WTC11 (cell line): ENCODE measurements at regions not wholly inside any gene's neighbourhood (a gene's known extent, or its start where the extent isn't known, plus 50 kb on each side); places are given as distances from the start of the nearest gene placed in this dataset.
A peak's percentile ranks its signal among the peaks of the same experiment; 100 is the strongest.

Source experiments
- ATAC-seq: fragments of 200-7000 bp; cut with Tn5 transposase; 2 replicates; pipeline ENCODE4 v1.10.0; 2021; ENCODE audit warnings: mild to moderate bottlenecking, moderate library complexity
- CTCF ChIA-PET: fragments of 300-600 bp; sonication (Branson Sonifier 250); formaldehyde crosslinking; loops from one replicate; lab custom pipeline; 2021; ENCODE audit warnings: antibody characterized with exemption; lab: Charles Lee
- POLR2A ChIA-PET: fragments of 350-600 bp; sonication (Branson Sonifier 250); formaldehyde crosslinking; loops from one replicate; lab custom pipeline; 2021; ENCODE audit warnings: antibody characterized with exemption; lab: Charles Lee
- DNase-seq: peaks from one replicate; pipeline ENCODE4 v3.0.0; 2021; ENCODE audit warnings: low spot score
- H3K27ac Mint-ChIP-seq: 2 replicates; pipeline ENCODE4 v1.8.0; 2021; ENCODE audit warnings: mixed read lengths
- H3K27me3 Mint-ChIP-seq: 2 replicates; pipeline ENCODE4 v1.8.0; 2021; ENCODE audit warnings: low read depth, mild to moderate bottlenecking, moderate library complexity, mixed read lengths
- H3K36me3 Mint-ChIP-seq: 2 replicates; pipeline ENCODE4 v1.8.0; 2021; ENCODE audit warnings: mixed read lengths
- H3K4me1 Mint-ChIP-seq: 2 replicates; pipeline ENCODE4 v1.8.0; 2022; ENCODE audit warnings: mixed read lengths
- H3K4me3 Mint-ChIP-seq: 2 replicates; pipeline ENCODE4 v1.8.0; 2021; ENCODE audit warnings: mild to moderate bottlenecking, moderate library complexity, mixed read lengths
- H3K9me3 Mint-ChIP-seq: 2 replicates; pipeline ENCODE4 v1.8.0; 2021; ENCODE audit warnings: mixed read lengths
- AR ChIP-seq: fragments of 250-450 bp; sonication (Bioruptor Pico); IDR thresholded peaks from 2 replicates; pipeline ENCODE4 v1.9.0; 2021; ENCODE audit warnings: mild to moderate bottlenecking
- FOXK1 ChIP-seq: sonication (generic); formaldehyde crosslinking; IDR thresholded peaks from 2 replicates; pipeline ENCODE4 v1.8.0; 2022; ENCODE audit warnings: mild to moderate bottlenecking, moderate library complexity, missing genetic modification reagents
- HMGA2 ChIP-seq: fragments of 250-450 bp; sonication (Bioruptor Pico); IDR thresholded peaks from 2 replicates; pipeline ENCODE4 v1.4.0; 2021; ENCODE audit warnings: mild to moderate bottlenecking, moderate library complexity
- HMGXB4 ChIP-seq: sonication (generic); formaldehyde crosslinking; IDR thresholded peaks from 2 replicates; pipeline ENCODE4 v1.8.1; 2023; ENCODE audit warnings: mild to moderate bottlenecking, moderate library complexity, missing genetic modification reagents
- MAX ChIP-seq: sonication (generic); formaldehyde crosslinking; IDR thresholded peaks from 2 replicates; pipeline ENCODE4 v1.8.0; 2022; ENCODE audit warnings: mild to moderate bottlenecking, missing genetic modification reagents
- RELA ChIP-seq: sonication (generic); formaldehyde crosslinking; IDR thresholded peaks from 2 replicates; pipeline ENCODE4 v1.8.1; 2022; ENCODE audit warnings: missing genetic modification reagents, mild to moderate bottlenecking, borderline replicate concordance
- RORB ChIP-seq: fragments of 250-450 bp; sonication (Bioruptor Pico); IDR thresholded peaks from 2 replicates; pipeline ENCODE4 v1.9.0; 2021; ENCODE audit warnings: mild to moderate bottlenecking
- SMAD4 ChIP-seq: sonication (generic); formaldehyde crosslinking; IDR thresholded peaks from 2 replicates; pipeline ENCODE4 v1.8.0; 2022; ENCODE audit warnings: mild to moderate bottlenecking, missing genetic modification reagents
- USF1 ChIP-seq: sonication (generic); formaldehyde crosslinking; IDR thresholded peaks from 2 replicates; pipeline ENCODE4 v1.8.0; 2022; ENCODE audit warnings: mild to moderate bottlenecking, missing genetic modification reagents
- ZNF138 ChIP-seq: sonication (generic); formaldehyde crosslinking; conservative IDR thresholded peaks from 2 replicates; pipeline ENCODE4 v1.8.1; 2022; ENCODE audit warnings: mild to moderate bottlenecking, moderate library complexity, missing genetic modification reagents
- ZNF219 ChIP-seq: sonication (generic); formaldehyde crosslinking; IDR thresholded peaks from 2 replicates; pipeline ENCODE4 v1.8.0; 2023; ENCODE audit warnings: missing genetic modification reagents, mild to moderate bottlenecking, borderline replicate concordance
- ZNF532 ChIP-seq: fragments of 250-450 bp; sonication (Bioruptor Pico); IDR thresholded peaks from 2 replicates; pipeline ENCODE4 v1.9.0; 2021; ENCODE audit warnings: mild to moderate bottlenecking, borderline replicate concordance
- ZSCAN18 ChIP-seq: fragments of 250-450 bp; sonication (Bioruptor Pico); IDR thresholded peaks from 2 replicates; pipeline ENCODE4 v2.1.2; 2022; ENCODE audit warnings: mild to moderate bottlenecking, moderate library complexity

GRCh38 chr9:93869863-93870262 is 85.3 kb downstream of the BARX1 start (continued):
- TF ChIP-seq ZSCAN18 (CRISPR knock-in tag) (no peak), HMGA2 (no peak), ZNF138 (CRISPR knock-in tag) (no peak), USF1 (CRISPR knock-in tag) (no peak), ZNF532 (CRISPR knock-in tag) (no peak), RELA (CRISPR knock-in tag) (no peak), MAX (CRISPR knock-in tag) (no peak), SMAD4 (CRISPR knock-in tag) (no peak)

- TF ChIP-seq FOXK1 (CRISPR knock-in tag) (no peak), ZNF219 (CRISPR knock-in tag) (no peak)
- ChIA-PET CTCF (interaction anchor here (1.4 kb wide), 1 partner anchor 41 kb away, joined by 7 read pairs; no protein-coding TSS in a partner anchor), POLR2A (no interaction called here)
- Mint-ChIP-seq H3K4me3 (no peak overlapping the region), H3K9me3 (peaks cover 15% of the 10 kb centered on the region), H3K27ac (peak overlapping the region; percentile 51; the same call in 1 of the 2 replicates), H3K4me1 (peaks cover 18% of the 10 kb centered on the region), H3K36me3 (peaks cover 10% of the 10 kb centered on the region), H3K27me3 (no peaks in the 10 kb centered on the region; the same call in 1 of the 2 replicates)
- ATAC-seq, result no peak
- DNase-seq, result no peak
Measured at GRCh38 chr9:93869088-93869487, 86.1 kb downstream of the BARX1 start.

- H3K4me3 Mint-ChIP-seq, result no peak overlapping the region
- POLR2A ChIA-PET, result no interaction called here
- CTCF ChIA-PET, result interaction anchor here (1.4 kb wide), 1 partner anchor 38 kb away, joined by 4 read pairs; no protein-coding TSS in a partner anchor
- no peak overlapping the region for H3K27ac Mint-ChIP-seq
- H3K27me3 Mint-ChIP-seq, result no peaks in the 10 kb centered on the region
- DNase-seq (no peak), ATAC-seq (no peak)
- TF ChIP-seq HMGXB4, result no peak
- TF ChIP-seq RORB (CRISPR knock-in tag), result no peak
- TF ChIP-seq AR (CRISPR knock-in tag), result no peak
- TF ChIP-seq, all 79 proteins: peak for 0
- Mint-ChIP-seq H3K4me1 (peaks cover 27% of the 10 kb centered on the region), H3K36me3 (no peaks in the 10 kb centered on the region), H3K9me3 (no peaks in the 10 kb centered on the region)
Measured at GRCh38 chr9:93865716-93866115, 89.4 kb downstream of the BARX1 start.
